Hippocampal formation (tissue), 2 donors: ENCODE measurements at regions not wholly inside any gene's neighbourhood (a gene's known extent, or its start where the extent isn't known, plus 50 kb on each side); places are given as distances from the start of the nearest gene placed in this dataset.
"Not testable (repeated sequence)": the region's sequence is repeated elsewhere in the genome, so short reads cannot be mapped to it uniquely, and the experiment has no call there.

ENCODE experiments used
- DNase-seq, 2 donors: peaks; one replicate each; lab custom pipeline; 2025; lab: John Stamatoyannopoulos, UW

GRCh38 chr18:11511434-11512095 is 97.8 kb upstream of the SLC35G4 start:
- DNase-seq, result no peak

DNA sequence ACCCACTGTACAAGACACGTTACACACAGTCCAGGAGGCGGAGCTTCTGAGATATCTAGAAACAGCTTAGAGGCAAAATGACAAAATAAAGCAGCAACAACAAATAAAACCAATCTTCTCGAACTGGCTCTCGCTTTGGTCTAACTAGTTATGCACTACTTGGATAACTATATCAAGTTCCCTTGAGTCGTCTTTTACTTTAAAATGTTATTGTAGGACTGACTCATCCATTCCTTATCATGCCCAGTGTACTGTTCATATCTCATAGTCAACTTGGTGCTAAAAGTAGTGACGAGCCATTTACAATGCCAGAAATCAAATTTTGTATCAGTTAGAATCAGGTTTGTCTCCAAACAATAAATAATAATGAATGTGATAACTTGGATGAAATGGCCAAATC is 102.5 kb upstream of the SLC35G4 start:
- no peak for DNase-seq

DNA sequence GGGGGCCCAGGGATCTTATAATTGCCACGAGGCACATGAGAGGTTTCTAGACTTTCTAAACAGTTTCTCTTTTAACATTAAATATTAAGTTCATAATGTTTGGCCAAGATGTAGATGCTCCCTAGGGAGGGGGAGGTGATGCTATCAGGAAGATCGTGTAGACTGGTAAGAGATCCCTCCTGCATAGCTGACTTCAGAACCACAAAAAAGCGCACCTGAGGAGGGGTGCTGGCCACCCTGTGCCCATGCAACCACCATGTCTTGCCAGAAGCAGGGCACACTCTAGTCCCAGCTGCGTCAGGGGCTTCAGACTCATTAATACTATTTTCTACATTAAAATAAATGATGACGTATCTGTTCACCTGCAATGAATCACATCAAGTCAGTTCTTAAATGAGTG is 103.4 kb upstream of the SLC35G4 start:
- no peak for DNase-seq

DNA sequence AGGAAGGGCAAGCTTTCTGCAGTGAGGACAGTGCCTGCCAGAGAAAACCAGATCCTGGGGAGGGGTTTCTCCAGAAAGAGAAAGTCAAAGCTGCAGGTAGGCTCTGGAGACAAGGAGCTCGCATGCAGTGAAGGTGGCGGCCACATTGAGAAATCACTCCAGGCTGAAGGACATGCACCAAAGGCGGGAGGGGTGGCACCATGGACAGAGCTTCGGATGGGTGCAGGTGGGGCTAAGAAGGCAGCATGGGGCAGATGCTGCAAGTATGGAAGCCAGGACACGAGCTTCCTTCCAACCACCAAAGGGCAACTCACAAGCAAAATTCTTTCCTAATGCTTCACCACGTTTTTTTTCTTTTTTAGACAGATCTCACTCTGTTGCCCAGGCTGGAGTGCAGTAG is 104.4 kb upstream of the SLC35G4 start:
- no peak for DNase-seq

DNA sequence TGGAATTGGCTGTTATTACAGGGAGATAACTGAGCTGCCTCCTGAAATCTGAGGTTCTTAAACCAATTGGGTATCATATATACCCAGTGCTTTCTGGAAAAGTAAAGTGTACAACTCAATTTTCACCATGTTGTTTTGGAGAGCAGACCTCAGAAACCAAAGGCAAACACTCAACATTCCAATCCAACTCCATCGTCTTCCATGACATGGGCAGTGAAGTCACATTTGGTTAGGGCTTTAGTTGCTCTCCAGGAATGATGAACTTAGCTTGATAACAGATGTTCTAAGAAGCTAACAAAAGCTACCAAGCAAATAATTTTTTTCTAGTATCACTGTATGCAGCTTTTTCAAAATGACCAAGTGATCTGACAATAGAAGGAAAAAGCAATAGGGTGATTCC is 107.0 kb upstream of the SLC35G4 start:
- DNase-seq, result no peak

- DNase-seq, result no peak
Observed at GRCh38 chr18:11501352-11501751, 108.0 kb upstream of the SLC35G4 start.

GRCh38 chr18:11500153-11501122 is 109.0 kb upstream of the SLC35G4 start:
- no peak for DNase-seq

- DNase-seq, result no peak
Observed at GRCh38 chr18:11498821-11499220, 110.6 kb upstream of the SLC35G4 start.

DNA sequence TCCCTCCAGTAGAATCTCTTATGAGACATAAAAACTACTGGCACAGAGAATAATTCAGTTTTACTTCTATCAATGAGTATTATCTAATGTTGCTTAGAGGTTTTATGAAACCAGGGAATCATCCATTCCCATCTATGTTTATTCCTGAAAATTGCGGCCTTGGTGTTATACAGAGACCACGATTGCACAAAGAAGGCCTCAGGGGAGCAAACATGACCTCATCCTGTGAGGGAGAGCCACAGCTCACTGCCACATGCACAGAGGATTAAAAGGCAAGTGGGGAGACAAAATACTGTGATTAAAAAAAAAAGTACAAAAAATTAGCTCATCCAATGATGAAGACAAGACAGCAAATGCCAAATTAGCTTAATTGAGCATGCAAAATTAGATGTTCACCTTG is 111.8 kb upstream of the SLC35G4 start:
- no peak for DNase-seq

GRCh38 chr18:11496526-11497172 is 112.7 kb upstream of the SLC35G4 start:
- no peak for DNase-seq

- DNase-seq, result no peak
Observed at GRCh38 chr18:11495441-11495840, 114.0 kb upstream of the SLC35G4 start.

- DNase-seq, result no peak
Observed at GRCh38 chr18:11494107-11494506, 115.3 kb upstream of the SLC35G4 start.

DNA sequence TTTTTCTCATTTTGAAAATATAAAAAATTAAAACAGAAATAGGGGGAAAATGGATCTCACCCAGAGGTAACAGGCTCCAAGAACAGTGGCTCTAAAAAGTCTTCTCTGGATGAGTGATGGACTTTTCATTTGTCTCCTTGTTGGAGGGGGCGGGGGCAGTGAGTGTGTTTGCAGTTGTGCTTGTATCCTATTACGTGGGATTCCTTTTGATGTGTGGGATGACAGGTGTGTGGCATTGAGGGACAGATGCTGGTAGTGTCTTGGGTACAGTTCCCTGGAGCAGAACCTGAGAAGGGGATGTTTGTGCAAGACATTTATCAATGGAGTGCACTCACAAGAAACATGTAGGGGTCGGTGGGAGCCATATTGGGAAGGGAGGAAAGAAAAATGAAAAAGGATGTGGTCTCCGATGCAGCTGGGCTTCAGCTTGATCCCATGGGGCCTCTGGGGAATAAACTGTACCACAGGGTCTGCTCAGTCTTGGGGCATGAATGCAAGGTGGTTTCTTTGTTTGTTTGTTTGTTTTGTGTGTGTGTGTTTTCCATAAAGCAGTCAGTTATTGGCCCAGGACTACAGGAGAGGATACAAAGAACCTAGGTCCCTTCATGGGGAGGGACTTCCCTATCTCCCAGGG is 120.0 kb upstream of the SLC35G4 start:
- DNase-seq, result no peak

GRCh38 chr18:11488175-11488574 is 121.2 kb upstream of the SLC35G4 start:
- no peak for DNase-seq

DNA sequence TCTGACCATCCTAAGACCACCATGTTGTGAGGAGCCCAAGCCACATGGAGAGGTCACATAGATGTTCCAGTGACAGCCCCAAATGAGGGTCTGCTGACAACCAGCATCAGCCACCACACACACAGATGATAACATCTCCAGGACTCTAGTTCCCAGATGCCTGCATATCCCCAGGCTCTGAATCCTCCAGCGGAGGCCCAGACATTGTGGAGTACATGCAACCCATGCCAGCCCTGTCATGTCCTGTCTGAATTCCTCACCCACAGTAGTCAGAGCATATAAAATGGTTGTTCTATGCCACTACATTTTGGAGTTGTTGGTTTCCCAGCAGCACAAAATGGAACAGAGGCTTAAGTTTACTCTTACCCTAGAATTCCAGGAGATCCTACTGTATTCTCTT is 122.0 kb upstream of the SLC35G4 start:
- DNase-seq, result no peak

DNA sequence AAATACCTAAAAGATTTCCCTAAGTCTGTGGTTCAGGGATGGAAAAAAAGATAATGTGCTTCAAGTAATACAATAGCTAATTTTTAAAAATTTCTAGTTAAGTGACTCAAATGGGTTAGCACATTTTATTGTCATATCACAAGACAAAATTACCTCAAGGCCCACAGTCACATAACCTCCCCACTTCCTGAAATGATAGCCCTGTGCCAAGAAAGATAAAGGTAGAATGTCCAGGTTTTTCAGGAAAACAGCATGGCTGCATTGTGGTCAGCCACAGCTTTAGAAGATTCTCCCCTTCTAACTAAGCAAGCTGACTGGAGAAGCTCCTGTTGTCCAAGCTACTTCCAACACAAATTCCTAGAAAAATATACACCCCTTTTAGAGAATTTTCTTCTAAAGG is 127.1 kb upstream of the SLC35G4 start:
- no peak for DNase-seq

- no peak for DNase-seq
Observed at GRCh38 chr18:11480692-11481091, 128.7 kb upstream of the SLC35G4 start.

GRCh38 chr18:11479031-11479430 is 130.4 kb upstream of the SLC35G4 start:
- not testable (repeated sequence) for DNase-seq

- DNase-seq, result no peak
Observed at GRCh38 chr18:11470941-11471340, 138.5 kb upstream of the SLC35G4 start.

DNA sequence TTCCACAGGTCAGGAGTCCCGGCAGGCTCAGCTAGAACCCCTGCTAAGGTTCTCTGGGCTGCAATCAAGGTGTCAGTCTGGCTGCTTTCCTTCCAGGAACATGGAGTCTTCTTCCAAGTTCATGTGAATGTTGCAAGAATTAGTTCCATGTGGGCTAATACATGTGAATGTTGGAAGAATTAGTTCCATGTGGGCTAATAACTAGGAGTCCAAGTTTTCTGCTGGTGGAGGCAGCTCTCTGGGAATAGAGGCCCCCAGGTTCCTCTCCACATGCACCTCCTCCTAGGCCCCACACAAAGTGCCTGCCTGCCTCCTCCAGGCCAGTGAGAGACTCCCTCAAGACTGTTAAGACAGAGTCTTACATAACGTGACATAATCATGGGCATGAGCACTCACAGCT is 140.8 kb upstream of the SLC35G4 start:
- no peak for DNase-seq

DNA sequence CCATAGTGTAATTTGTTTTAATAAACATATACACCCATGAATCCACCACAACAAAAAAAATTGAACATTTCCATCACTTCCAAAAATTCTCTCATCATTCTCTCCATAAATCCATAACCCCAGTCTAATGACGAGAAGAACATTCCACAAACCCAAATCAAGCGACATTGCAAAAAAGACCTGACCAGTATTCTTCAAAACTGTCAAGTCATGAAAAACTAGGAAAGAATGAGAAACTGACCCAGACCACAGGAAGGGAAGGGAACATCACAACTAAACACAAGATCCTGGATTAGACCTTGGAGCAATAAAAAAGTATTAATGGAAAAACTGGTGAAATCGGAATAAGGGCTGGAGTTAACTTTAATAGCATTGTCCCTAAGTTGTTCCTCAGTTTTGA is 141.3 kb upstream of the SLC35G4 start:
- no peak for DNase-seq

- no peak for DNase-seq
Observed at GRCh38 chr18:11467611-11468010, 141.8 kb upstream of the SLC35G4 start.
